ENCODE measurements at regions not wholly inside any gene's neighbourhood (a gene's known extent, or its start where the extent isn't known, plus 50 kb on each side); places are given as distances from the start of the nearest gene placed in this dataset.

DNA sequence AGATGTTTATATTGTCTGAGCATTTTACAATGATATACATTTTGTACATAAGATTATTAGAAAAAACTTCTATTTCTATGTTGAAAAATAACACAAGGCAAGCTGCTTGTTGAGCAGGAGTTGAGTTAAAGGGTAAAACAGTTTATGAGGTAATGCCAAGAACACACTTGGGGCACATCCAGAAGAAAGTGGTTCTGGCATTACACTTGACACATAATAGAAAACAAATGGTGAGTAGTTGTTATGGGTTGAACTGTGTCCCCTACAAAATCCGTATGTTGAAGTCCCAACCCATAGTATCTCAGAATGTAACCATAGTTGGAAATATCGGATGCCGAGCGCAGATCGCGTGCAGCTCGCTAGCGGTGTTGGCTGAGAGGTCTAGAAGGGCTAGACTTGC, 354.3 kb upstream of the GOT2 start (continued):
- TF ChIP-seq, protein P1, sequence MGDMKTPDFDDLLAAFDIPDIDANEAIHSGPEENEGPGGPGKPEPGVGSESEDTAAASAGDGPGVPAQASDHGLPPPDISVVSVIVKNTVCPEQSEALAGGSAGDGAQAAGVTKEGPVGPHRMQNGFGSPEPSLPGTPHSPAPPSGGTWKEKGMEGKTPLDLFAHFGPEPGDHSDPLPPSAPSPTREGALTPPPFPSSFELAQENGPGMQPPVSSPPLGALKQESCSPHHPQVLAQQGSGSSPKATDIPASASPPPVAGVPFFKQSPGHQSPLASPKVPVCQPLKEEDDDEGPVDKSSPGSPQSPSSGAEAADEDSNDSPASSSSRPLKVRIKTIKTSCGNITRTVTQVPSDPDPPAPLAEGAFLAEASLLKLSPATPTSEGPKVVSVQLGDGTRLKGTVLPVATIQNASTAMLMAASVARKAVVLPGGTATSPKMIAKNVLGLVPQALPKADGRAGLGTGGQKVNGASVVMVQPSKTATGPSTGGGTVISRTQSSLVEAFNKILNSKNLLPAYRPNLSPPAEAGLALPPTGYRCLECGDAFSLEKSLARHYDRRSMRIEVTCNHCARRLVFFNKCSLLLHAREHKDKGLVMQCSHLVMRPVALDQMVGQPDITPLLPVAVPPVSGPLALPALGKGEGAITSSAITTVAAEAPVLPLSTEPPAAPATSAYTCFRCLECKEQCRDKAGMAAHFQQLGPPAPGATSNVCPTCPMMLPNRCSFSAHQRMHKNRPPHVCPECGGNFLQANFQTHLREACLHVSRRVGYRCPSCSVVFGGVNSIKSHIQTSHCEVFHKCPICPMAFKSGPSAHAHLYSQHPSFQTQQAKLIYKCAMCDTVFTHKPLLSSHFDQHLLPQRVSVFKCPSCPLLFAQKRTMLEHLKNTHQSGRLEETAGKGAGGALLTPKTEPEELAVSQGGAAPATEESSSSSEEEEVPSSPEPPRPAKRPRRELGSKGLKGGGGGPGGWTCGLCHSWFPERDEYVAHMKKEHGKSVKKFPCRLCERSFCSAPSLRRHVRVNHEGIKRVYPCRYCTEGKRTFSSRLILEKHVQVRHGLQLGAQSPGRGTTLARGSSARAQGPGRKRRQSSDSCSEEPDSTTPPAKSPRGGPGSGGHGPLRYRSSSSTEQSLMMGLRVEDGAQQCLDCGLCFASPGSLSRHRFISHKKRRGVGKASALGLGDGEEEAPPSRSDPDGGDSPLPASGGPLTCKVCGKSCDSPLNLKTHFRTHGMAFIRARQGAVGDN (IDR thresholded peaks at IDR 0.05), result no peak

DNA sequence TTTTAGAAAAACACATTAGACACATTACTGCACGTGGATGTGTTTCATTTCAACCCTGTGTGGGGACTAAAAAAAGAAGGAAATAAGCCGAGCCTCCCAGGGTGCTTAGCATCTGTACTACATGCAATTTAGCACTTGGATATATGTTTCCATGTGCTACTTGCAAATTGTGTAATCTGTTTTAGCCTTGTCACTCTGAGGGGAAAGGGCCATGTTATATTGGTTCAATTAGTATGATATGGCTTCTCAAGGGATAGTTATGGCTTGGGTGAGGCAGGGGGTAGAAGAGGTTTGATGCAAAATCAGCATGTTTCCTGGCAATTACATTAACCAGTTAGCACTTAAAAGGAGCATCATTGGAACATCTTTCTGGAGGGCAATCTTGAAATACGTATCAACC, 353.5 kb upstream of the GOT2 start:
- no peak overlapping the region for H3K4me3 ChIP-seq
- DNase-seq (ENCODE audit: low read depth, low spot score) (no peak), FAIRE-seq (no peak), ATAC-seq (no peak)
- no peaks in the 10 kb centered on the region for H3K36me3 ChIP-seq (ENCODE audit: control insufficient read depth in 2 of 2, insufficient read depth in 2 of 2, low read length in 1 of 2)
- no peak overlapping the region for H3K4me2 ChIP-seq (ENCODE audit: control insufficient read depth, insufficient read depth)
- no peaks in the 10 kb centered on the region for H4K20me1 ChIP-seq (ENCODE audit: control insufficient read depth, insufficient read depth)
- ChIA-PET RAD21 (ENCODE audit: unreplicated experiment) (no interaction called here), SMC1A (ENCODE audit: uncharacterized antibody, unreplicated experiment) (no interaction called here), CTCF (no interaction called here), POLR2A (no interaction called here)
- no peaks in the 10 kb centered on the region for H3K4me1 ChIP-seq (ENCODE audit: control insufficient read depth, insufficient read depth, low read length)
- 44% methylated on average over 3 of the region's 3 CpGs for WGBS (ENCODE audit: insufficient coverage, insufficient replicate concordance, low lambda C conversion rate, missing lambda C conversion rate)
- H3K27me3 ChIP-seq (replicated peaks in 1 of 2; ENCODE audit: control insufficient read depth in 2 of 2, insufficient read depth in 2 of 2, low read length in 1 of 2), result no peaks in the 10 kb centered on the region
- no peak for TF ChIP-seq MEF2B (IDR thresholded peaks at IDR 0.05; ENCODE audit: partially characterized antibody, poor library complexity, severe bottlenecking)
- TF ChIP-seq SMC3 (IDR thresholded peaks at IDR 0.05; ENCODE audit: borderline replicate concordance, low read length), result no peak
- TF ChIP-seq IKZF2 (IDR thresholded peaks at IDR 0.05), result no peak
- TF ChIP-seq, protein P2, sequence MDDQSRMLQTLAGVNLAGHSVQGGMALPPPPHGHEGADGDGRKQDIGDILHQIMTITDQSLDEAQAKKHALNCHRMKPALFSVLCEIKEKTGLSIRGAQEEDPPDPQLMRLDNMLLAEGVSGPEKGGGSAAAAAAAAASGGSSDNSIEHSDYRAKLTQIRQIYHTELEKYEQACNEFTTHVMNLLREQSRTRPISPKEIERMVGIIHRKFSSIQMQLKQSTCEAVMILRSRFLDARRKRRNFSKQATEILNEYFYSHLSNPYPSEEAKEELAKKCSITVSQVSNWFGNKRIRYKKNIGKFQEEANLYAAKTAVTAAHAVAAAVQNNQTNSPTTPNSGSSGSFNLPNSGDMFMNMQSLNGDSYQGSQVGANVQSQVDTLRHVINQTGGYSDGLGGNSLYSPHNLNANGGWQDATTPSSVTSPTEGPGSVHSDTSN (IDR thresholded peaks at IDR 0.05; ENCODE audit: insufficient replicate concordance, low read depth, low read length), result no peak
- TF ChIP-seq ZNF622 (IDR thresholded peaks at IDR 0.05), result no peak
- TF ChIP-seq HDAC6 (IDR thresholded peaks at IDR 0.05; ENCODE audit: unreplicated experiment), result no peak
- TF ChIP-seq NFIC (IDR thresholded peaks at IDR 0.05; ENCODE audit: low read depth, low read length), result no peak
- H3K79me2 ChIP-seq (ENCODE audit: control insufficient read depth, insufficient read depth, low read length), result no peaks in the 10 kb centered on the region
- H3K27ac ChIP-seq (ENCODE audit: control insufficient read depth, insufficient read depth), result no peak overlapping the region
- H3K9me3 ChIP-seq (replicated peaks; ENCODE audit: control insufficient read depth, insufficient read depth, low read length), result no peaks in the 10 kb centered on the region
- no peak overlapping the region for H2AFZ ChIP-seq (ENCODE audit: control insufficient read depth, low read depth, low read length)
- BruUV-seq (replicated peaks), result no TSS peak
- intact Hi-C loops (cut with micrococcal nuclease; ENCODE audit: unreplicated experiment) (no loop called here), in situ Hi-C loops (cut with MboI) (no loop called here)
- H3K9ac ChIP-seq (ENCODE audit: control insufficient read depth, insufficient read depth, low read length), result no peak overlapping the region
